Transverse colon (tissue), 4 donors: ENCODE measurements at regions not wholly inside any gene's neighbourhood (a gene's known extent, or its start where the extent isn't known, plus 50 kb on each side); places are given as distances from the start of the nearest gene placed in this dataset.

ENCODE experiments used
- POLR2A ChIP-seq: fragments of 450-650 bp; IDR thresholded peaks from one replicate; pipeline ENCODE4 v1.6.1; 2016; ENCODE audit warnings: antibody characterized with exemption, mild to moderate bottlenecking, moderate library complexity
- POLR2AphosphoS5 ChIP-seq, 3 donors: sonication (generic); formaldehyde crosslinking; IDR thresholded peaks; one replicate each; pipeline ENCODE4 v1.6.1; 2016; ENCODE audit warnings: antibody characterized with exemption in 3 of 3
- TF ChIP-seq, protein P1 (sequence below), 5 experiments: fragments of 200-600 bp in 3 of 5; fragments of 450-650 bp in 2 of 5; sonication (generic) in 3 of 5; IDR thresholded peaks; 1 replicate in 2 of 5; 2 replicates in 3 of 5; pipeline ENCODE4 v1.5.1; 2016 to 2017; ENCODE audit warnings: antibody characterized with exemption in 5 of 5, inconsistent platforms in 3 of 5, mild to moderate bottlenecking in 2 of 5, moderate library complexity in 1 of 5

DNA sequence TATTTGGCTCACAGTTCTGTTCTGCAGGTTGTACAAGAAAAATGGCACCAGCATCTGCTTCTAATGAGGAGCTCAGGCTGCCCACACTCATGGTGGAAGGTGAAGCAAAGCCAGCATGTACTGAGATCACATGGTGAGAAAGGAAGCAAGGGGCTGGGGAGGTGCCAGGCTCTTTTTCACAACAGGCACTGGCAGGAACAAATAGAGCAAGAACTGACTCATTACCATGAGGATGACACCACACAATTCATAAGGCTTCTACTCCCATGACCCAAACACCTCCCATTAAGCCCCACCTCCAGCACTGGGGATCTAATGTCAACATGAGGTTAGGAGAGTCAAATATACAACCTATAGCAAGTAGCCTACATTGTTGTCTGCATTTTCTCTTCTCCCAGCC is 522.6 kb downstream of the RFC3 start:
- TF ChIP-seq POLR2AphosphoS5 (IDR thresholded peaks at IDR 0.05) (no peak), POLR2A (no peak)
- TF ChIP-seq, protein P1, sequence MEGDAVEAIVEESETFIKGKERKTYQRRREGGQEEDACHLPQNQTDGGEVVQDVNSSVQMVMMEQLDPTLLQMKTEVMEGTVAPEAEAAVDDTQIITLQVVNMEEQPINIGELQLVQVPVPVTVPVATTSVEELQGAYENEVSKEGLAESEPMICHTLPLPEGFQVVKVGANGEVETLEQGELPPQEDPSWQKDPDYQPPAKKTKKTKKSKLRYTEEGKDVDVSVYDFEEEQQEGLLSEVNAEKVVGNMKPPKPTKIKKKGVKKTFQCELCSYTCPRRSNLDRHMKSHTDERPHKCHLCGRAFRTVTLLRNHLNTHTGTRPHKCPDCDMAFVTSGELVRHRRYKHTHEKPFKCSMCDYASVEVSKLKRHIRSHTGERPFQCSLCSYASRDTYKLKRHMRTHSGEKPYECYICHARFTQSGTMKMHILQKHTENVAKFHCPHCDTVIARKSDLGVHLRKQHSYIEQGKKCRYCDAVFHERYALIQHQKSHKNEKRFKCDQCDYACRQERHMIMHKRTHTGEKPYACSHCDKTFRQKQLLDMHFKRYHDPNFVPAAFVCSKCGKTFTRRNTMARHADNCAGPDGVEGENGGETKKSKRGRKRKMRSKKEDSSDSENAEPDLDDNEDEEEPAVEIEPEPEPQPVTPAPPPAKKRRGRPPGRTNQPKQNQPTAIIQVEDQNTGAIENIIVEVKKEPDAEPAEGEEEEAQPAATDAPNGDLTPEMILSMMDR (IDR thresholded peaks at IDR 0.05), result no peak
